C4-2B (cell line): ENCODE measurements at regions not wholly inside any gene's neighbourhood (a gene's known extent, or its start where the extent isn't known, plus 50 kb on each side); places are given as distances from the start of the nearest gene placed in this dataset.

Source experiments
- H3K27ac ChIP-seq: fragments of 450-650 bp; 2 replicates; pipeline ENCODE4 v1.5.1; 2017
- CTCF ChIP-seq: fragments of 450-650 bp; conservative IDR thresholded peaks from 2 replicates; pipeline ENCODE4 v1.5.1; 2017; ENCODE audit warnings: mild to moderate bottlenecking
- ZFX ChIP-seq: fragments of 450-650 bp; IDR thresholded peaks from 2 replicates; pipeline ENCODE4 v1.6.1; 2017

DNA sequence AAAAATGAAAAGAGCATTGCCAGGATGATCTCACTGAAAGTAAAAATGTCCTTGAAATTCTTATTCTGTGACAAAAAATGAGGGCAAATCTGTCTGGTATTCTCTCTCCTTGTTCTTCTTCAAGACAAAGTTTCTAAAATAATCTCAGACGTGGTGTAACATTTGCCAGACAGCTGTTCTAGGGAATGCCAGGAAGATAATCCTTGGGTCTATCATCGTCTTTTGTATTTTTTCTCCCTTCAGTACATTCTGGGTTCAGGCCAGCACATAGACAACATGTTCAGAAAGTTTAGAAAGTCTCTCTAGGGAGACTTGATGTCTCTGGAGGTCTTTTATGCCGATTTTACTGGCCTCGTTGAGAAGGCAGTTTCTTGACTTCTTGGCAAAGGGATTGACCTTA lies 121.2 kb upstream of the HES1 start:
- TF ChIP-seq CTCF (no peak), ZFX (no peak)
- H3K27ac ChIP-seq, result no peak overlapping the region

GRCh38 chr3:194019398-194020165 lies 116.4 kb upstream of the HES1 start:
- no peak overlapping the region for H3K27ac ChIP-seq
- TF ChIP-seq CTCF (no peak), ZFX (no peak)

DNA sequence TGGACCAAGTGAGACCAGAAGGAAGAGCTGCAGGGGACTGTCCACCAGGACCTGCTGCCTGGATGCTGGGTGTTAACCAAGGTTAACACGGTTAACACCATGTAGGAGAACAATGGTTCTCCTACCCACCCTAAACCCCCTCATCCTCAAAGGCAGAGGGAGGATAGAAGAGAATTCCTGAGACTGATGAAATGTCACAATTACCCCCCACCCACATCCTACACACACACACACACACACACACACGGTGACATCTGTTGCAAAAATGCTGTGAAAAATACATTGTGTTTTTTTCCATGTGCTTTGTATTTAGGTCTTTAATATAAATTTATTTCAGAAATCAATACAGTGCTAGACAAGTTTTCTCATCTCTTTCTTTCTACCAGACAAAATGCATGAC lies 113.9 kb upstream of the HES1 start:
- TF ChIP-seq ZFX, result no peak
- no peak for TF ChIP-seq CTCF
- H3K27ac ChIP-seq, result no peak overlapping the region

DNA sequence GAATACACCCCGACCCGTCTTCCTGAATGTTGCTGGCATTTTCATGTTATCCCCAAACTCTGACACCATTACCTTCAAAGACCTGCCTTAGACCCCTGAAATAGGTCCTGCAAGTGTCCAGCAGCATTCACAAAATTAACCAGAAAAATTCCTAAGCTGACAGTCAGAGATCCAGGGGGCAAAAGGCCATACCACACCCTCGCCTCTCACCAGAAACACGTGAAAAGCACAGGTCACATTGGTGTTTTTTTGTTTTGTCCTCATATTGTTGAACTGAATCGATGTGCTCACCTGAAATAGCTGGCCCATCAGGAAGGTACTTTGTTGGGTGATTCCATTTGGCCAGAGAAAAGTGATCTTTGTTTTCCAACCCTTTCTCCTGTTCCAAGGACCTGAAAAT lies 113.1 kb upstream of the HES1 start:
- TF ChIP-seq ZFX (no peak), CTCF (no peak)

GRCh38 chr3:194023501-194024280 lies 112.3 kb upstream of the HES1 start:
- TF ChIP-seq CTCF (no peak), ZFX (no peak)
- no peak overlapping the region for H3K27ac ChIP-seq

More for the DNA sequence above, 113.1 kb upstream of the HES1 start:
- H3K27ac ChIP-seq, result no peak overlapping the region

GRCh38 chr3:194025119-194025518 lies 110.8 kb upstream of the HES1 start:
- H3K27ac ChIP-seq, result no peak overlapping the region
- no peak for TF ChIP-seq ZFX

GRCh38 chr3:194025951-194026350 lies 110.0 kb upstream of the HES1 start:
- TF ChIP-seq ZFX, result no peak
- TF ChIP-seq CTCF, result no peak
- no peak overlapping the region for H3K27ac ChIP-seq
